ENCODE measurements at regions not wholly inside any gene's neighbourhood (a gene's known extent, or its start where the extent isn't known, plus 50 kb on each side); places are given as distances from the start of the nearest gene placed in this dataset.

- Histone ChIP-seq H3F3A (ENCODE audit: insufficient read depth) (no peaks in the 10 kb centered on the region), H3K27ac (no peak overlapping the region), H3K4me1 (ENCODE audit: insufficient read depth) (no peaks in the 10 kb centered on the region), H3K9me3 (ENCODE audit: low read depth) (no peaks in the 10 kb centered on the region), H3K27me3 (replicated peaks; ENCODE audit: insufficient read depth) (no peaks in the 10 kb centered on the region; the same call in 1 of the 2 replicates), H3K79me2 (ENCODE audit: insufficient read depth) (no peaks in the 10 kb centered on the region), H3K4me2 (ENCODE audit: unreplicated experiment) (no peak overlapping the region), H3K4me3 (no peak overlapping the region), H3K9me2 (ENCODE audit: insufficient read depth) (no peaks in the 10 kb centered on the region), H3K9ac (no peak overlapping the region), H2AFZ (no peak overlapping the region), H3K36me3 (ENCODE audit: low read depth) (no peaks in the 10 kb centered on the region), H4K20me1 (ENCODE audit: insufficient read depth) (no peaks in the 10 kb centered on the region)
- DNase-seq = no peak
- WGBS, 2 experiments (ENCODE audit: low coverage in 1 of 2, low lambda C conversion rate in 2 of 2, missing lambda C conversion rate in 2 of 2) = 27 to 28% methylated on average over 5 of the region's 5 CpGs
- TF ChIP-seq EZH2 (IDR thresholded peaks at IDR 0.05; ENCODE audit: insufficient read depth, poor library complexity, severe bottlenecking) (no peak), EZH2phosphoT487 (IDR thresholded peaks at IDR 0.05; ENCODE audit: insufficient read depth, low read depth) (no peak)
- in situ Hi-C loops (cut with MboI) = no loop called here
Measured at GRCh38 chr6:98036344-98036923, 753.4 kb upstream of the MMS22L start.

- H4K20me1 ChIP-seq (ENCODE audit: insufficient read depth) = no peaks in the 10 kb centered on the region
- no peak overlapping the region for H3K9ac ChIP-seq
- no peaks in the 10 kb centered on the region; the same call in 1 of the 2 replicates for H3K27me3 ChIP-seq (replicated peaks; ENCODE audit: insufficient read depth)
- DNase-seq = peak; percentile 5
- TF ChIP-seq EZH2 (IDR thresholded peaks at IDR 0.05; ENCODE audit: insufficient read depth, poor library complexity, severe bottlenecking) (no peak), EZH2phosphoT487 (IDR thresholded peaks at IDR 0.05; ENCODE audit: insufficient read depth, low read depth) (no peak)
- H3K36me3 ChIP-seq (ENCODE audit: low read depth) = no peaks in the 10 kb centered on the region
- no peak overlapping the region for H2AFZ ChIP-seq
- no peaks in the 10 kb centered on the region for H3K79me2 ChIP-seq (ENCODE audit: insufficient read depth)
- H3F3A ChIP-seq (ENCODE audit: insufficient read depth) = no peaks in the 10 kb centered on the region
- H3K27ac ChIP-seq = no peak overlapping the region
- no peaks in the 10 kb centered on the region for H3K4me1 ChIP-seq (ENCODE audit: insufficient read depth)
- 53 to 55% methylated on average over 6 of the region's 6 CpGs for WGBS, 2 experiments (ENCODE audit: low coverage in 1 of 2, low lambda C conversion rate in 2 of 2, missing lambda C conversion rate in 2 of 2)
- no peak overlapping the region for H3K4me3 ChIP-seq
- no peaks in the 10 kb centered on the region for H3K9me3 ChIP-seq (ENCODE audit: low read depth)
- in situ Hi-C loops (cut with MboI) = no loop called here
- no peaks in the 10 kb centered on the region for H3K9me2 ChIP-seq (ENCODE audit: insufficient read depth)
- H3K4me2 ChIP-seq (ENCODE audit: unreplicated experiment) = no peak overlapping the region
Measured at GRCh38 chr6:98037571-98037970, 754.6 kb upstream of the MMS22L start.

GRCh38 chr6:98039443-98039842 lies 756.4 kb upstream of the MMS22L start:
- TF ChIP-seq EZH2phosphoT487 (IDR thresholded peaks at IDR 0.05; ENCODE audit: insufficient read depth, low read depth) (no peak), EZH2 (IDR thresholded peaks at IDR 0.05; ENCODE audit: insufficient read depth, poor library complexity, severe bottlenecking) (no peak)
- no peaks in the 10 kb centered on the region for H3F3A ChIP-seq (ENCODE audit: insufficient read depth)
- 58 to 69% methylated on average over 5 of the region's 5 CpGs for WGBS, 2 experiments (ENCODE audit: low coverage in 1 of 2, low lambda C conversion rate in 2 of 2, missing lambda C conversion rate in 2 of 2)

GRCh38 chr6:98039904-98040607 lies 757.0 kb upstream of the MMS22L start:
- H3K9me2 ChIP-seq (ENCODE audit: insufficient read depth) = no peaks in the 10 kb centered on the region
- no peaks in the 10 kb centered on the region for H3K4me1 ChIP-seq (ENCODE audit: insufficient read depth)
- H2AFZ ChIP-seq = 0 out of 2 replicates have a peak overlapping the region, but pooled peaks have one; percentile 41
- H4K20me1 ChIP-seq (ENCODE audit: insufficient read depth) = no peaks in the 10 kb centered on the region
- no peaks in the 10 kb centered on the region; the same call in 1 of the 2 replicates for H3K27me3 ChIP-seq (replicated peaks; ENCODE audit: insufficient read depth)
- H3K4me3 ChIP-seq = no peak overlapping the region
- TF ChIP-seq EZH2phosphoT487 (IDR thresholded peaks at IDR 0.05; ENCODE audit: insufficient read depth, low read depth) (no peak), EZH2 (IDR thresholded peaks at IDR 0.05; ENCODE audit: insufficient read depth, poor library complexity, severe bottlenecking) (no peak)
- H3K4me2 ChIP-seq (ENCODE audit: unreplicated experiment) = no peak overlapping the region
- no peaks in the 10 kb centered on the region for H3K9me3 ChIP-seq (ENCODE audit: low read depth)
- H3K9ac ChIP-seq = no peak overlapping the region
- H3F3A ChIP-seq (ENCODE audit: insufficient read depth) = no peaks in the 10 kb centered on the region
- peak; percentile 52 for DNase-seq
- H3K27ac ChIP-seq = no peak overlapping the region
- 39 to 42% methylated on average over 3 of the region's 3 CpGs for WGBS, 2 experiments (ENCODE audit: low coverage in 1 of 2, low lambda C conversion rate in 2 of 2, missing lambda C conversion rate in 2 of 2)
- no peaks in the 10 kb centered on the region for H3K79me2 ChIP-seq (ENCODE audit: insufficient read depth)
- no peaks in the 10 kb centered on the region for H3K36me3 ChIP-seq (ENCODE audit: low read depth)
- in situ Hi-C loops (cut with MboI) = no loop called here

More at GRCh38 chr6:98039443-98039842, 756.4 kb upstream of the MMS22L start:
- no peak for DNase-seq
- Histone ChIP-seq H3K9me2 (ENCODE audit: insufficient read depth) (no peaks in the 10 kb centered on the region), H3K36me3 (ENCODE audit: low read depth) (no peaks in the 10 kb centered on the region), H3K4me3 (no peak overlapping the region), H3K4me2 (ENCODE audit: unreplicated experiment) (no peak overlapping the region), H3K9me3 (ENCODE audit: low read depth) (no peaks in the 10 kb centered on the region), H3K79me2 (ENCODE audit: insufficient read depth) (no peaks in the 10 kb centered on the region), H3K9ac (no peak overlapping the region), H2AFZ (no peak overlapping the region), H3K4me1 (ENCODE audit: insufficient read depth) (no peaks in the 10 kb centered on the region), H3K27me3 (replicated peaks; ENCODE audit: insufficient read depth) (no peaks in the 10 kb centered on the region), H4K20me1 (ENCODE audit: insufficient read depth) (no peaks in the 10 kb centered on the region), H3K27ac (no peak overlapping the region)
- in situ Hi-C loops (cut with MboI) = no loop called here

All from GM23248 (cell line).